Myocyte (in vitro differentiated cells): ENCODE measurements at regions not wholly inside any gene's neighbourhood (a gene's known extent, or its start where the extent isn't known, plus 50 kb on each side); places are given as distances from the start of the nearest gene placed in this dataset.
"Not testable (repeated sequence)": the region's sequence is repeated elsewhere in the genome, so short reads cannot be mapped to it uniquely, and the experiment has no call there.

Experiments used
- DNase-seq: peaks from one replicate; pipeline ENCODE4 v3.0.0-alpha.2; 2012; ENCODE audit warnings: low read depth

DNA sequence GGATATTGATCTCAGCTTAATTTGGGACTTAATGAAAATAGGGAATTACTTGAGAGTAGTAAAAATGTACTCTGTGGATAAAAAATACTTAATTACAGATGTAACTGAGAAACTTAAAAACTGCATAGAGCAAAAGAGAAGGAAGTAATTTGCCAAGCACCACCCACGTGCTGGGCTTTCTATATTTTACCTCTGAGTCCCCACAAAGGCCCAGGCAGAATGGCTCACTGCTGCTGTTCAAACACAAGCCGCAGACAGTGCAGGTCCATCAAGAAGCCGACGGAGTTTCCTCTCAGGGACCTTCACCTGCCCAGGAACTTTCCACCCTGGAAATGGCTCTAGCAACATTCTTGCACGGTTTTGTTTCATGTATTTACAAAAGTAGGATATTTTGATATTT, 77.2 kb upstream of the TRPM1 start:
- no peak for DNase-seq

- DNase-seq, result no peak
Measured at GRCh38 chr15:31179693-31180092, 78.2 kb upstream of the TRPM1 start.

DNA sequence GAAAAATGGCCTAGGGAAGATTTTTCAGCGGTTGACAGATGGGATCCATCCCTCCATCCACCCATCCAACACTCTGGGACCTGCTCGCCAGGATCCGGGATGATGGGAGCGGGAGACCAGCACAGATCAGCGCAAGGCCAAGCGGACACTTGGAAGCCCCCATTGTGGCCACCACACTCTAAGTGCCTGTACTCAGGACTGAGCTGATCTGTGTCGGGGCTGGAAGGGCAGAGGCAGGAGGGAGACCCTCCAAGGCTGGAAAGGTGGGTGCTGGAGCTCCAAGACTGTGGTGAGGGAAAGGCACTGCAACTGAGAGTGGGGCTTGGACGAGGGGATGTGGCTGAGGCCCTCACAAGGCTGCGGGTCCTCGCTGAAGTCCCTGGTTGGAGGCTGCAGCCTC, 91.8 kb upstream of the TRPM1 start:
- DNase-seq, result no peak

- DNase-seq, result no peak
Measured at GRCh38 chr15:31195871-31196270, 94.3 kb upstream of the TRPM1 start.

DNA sequence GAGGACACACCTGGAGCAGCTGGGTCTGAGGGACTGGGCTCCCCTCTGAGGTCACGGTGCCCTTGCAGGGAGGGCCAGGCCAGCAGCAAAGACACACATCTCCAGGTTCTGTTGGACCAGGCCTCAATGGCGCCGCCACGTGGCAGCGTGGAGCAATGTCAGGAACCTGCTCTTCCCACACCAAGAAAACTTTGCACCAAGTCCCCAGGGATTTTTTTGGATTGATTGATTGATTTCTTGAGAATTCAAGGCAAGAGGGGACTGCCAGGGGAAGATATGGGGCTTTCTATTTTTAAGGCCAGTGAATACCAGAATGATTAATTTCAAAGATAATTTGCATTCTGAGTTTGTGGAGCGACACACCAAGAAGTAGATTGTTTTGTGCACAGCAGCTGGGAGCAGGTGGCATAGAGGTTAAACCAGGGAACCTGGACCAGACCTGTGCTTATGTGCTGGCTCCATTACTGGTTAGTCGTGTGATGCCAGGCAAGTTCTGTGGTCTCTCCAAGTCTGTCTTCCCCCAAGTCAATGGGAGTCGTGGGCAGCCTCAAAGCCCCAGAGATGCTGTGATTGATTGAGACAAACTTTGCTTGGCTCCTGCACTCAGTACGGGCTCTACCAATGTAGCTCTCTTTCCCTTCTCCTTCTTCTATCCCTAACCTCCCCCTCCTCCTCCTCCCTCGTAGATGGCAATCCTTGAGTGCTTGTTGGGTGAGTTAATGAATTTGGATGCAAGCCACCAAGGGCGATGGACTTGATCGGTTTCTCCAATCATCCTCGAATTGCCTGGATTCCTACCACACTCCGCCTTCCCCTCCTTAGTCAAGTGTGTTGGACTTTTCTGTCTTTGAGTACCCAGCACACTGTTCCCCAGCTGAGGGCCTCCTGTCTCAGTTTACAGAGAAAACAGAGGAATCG, 96.2 kb upstream of the TRPM1 start:
- peak; percentile 21 for DNase-seq

GRCh38 chr15:31200735-31201151, 99.2 kb upstream of the TRPM1 start:
- peak; percentile 59 for DNase-seq

DNA sequence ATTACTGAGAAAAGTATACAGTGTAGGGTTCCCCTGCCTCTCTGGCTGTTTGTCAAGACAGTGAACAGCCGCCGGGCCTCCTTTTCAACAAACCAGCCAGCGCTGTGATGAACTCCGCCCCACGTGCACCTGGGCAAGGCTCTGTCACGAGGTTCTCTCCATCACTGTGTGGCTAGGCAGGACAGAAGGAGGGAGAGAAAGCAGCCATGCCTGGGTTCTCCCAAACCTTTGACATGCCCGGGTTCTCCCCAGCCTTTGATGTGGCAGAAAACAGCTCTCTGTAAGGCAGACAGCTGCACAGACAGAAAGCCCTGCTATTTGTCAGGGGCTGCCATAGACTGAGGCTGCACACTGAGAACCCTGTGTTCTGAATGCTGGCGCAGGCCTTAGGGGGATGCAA, 101.4 kb upstream of the TRPM1 start:
- DNase-seq, result no peak

GRCh38 chr15:31203999-31204398, 102.5 kb upstream of the TRPM1 start:
- DNase-seq, result no peak

DNA sequence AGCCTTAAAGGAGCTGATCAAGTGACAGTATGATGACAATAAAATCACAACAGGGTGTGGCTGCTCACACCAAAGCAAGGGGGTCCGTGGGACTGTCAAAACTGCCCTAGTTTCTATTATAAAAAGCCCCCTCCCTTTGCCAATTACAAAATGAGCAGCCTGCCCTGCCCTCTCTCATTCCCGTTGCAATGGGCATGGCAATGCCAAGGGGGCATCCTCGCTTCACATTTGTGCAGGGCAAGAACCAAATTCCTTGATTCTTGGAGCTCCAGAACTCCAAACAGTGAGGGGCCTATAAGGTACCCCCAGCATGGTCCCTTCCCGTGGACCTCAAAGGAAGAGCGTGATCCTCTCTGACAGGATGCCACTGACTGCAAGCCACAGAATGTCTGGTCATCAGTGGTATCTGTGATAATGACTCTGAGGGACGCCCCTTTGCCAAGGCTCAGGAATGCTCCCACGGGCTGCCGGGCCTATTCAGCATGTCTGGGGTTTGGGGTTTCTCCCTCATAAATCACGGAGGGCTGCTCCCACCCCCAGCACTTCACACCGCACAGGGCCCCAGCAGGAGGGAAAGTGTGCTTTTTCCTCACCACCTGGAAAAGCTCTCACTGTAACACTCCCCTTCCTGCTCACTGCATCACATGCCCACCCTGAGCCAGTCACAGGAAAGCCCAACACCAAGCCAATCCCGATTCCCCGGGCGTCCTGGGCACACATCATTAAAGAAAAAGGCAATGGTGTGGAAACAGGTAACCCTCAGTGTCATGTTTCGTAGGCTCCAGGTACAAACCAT, 105.1 kb upstream of the TRPM1 start:
- no peak for DNase-seq

DNA sequence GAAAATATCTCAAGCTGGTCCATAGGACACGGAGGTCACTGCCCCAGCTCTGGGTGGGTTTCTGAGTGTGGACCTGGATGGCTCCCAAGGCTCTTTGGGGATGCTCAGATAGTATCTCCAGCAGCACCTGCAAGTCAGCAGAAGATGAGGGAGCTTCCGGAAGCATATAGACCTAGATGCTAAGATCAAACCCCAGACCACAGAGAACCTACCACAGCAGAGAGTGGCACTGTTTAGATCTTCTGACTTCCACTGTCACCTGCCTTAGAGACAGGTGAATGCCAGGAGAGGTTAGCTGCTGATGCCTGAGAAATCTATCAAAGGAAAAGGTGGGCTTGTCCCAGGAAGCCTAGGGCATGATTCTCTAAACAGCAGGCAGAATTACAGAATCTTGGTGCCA, 105.7 kb upstream of the TRPM1 start:
- no peak for DNase-seq

GRCh38 chr15:31207861-31208260, 106.3 kb upstream of the TRPM1 start:
- not testable (repeated sequence) for DNase-seq

- no peak for DNase-seq
Measured at GRCh38 chr15:31208817-31209216, 107.3 kb upstream of the TRPM1 start.

GRCh38 chr15:31211353-31211752, 109.8 kb upstream of the TRPM1 start:
- no peak for DNase-seq

GRCh38 chr15:31212326-31213080, 111.0 kb upstream of the TRPM1 start:
- no peak for DNase-seq

DNA sequence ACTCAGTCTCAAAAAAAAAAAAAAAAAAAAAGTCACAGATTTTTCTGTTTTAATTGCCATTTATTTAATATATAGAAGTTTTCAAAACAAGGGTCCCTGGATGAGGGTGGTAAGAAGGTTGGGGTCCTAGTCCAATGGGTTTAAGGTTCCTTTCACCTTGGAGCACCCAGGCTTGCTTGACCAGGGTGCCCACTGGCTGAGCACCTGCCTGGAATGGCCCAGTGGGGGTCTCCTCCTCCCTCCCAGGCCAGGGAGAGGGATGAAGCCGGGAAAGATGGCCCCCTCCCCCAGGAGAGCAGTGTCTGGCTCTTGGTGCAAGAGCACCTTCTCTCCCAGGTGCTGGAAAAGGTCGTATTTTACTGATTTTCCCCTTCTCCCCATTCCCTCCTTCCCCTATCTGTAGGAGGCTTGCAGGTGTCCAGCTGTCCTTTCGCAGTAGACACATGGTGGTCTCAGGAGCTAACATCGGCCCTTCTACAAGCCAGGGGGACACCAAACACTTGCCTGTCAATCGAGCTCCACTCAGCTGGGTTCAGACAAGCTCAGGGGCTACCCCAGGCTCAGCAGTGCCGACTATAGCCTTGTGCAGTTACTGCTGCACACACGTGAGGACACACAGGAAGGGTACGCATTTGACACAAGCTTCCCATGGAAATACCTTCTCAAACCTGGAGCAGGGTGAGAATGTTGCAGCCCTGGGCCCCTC, 112.3 kb upstream of the KLF13 start:
- no peak for DNase-seq

DNA sequence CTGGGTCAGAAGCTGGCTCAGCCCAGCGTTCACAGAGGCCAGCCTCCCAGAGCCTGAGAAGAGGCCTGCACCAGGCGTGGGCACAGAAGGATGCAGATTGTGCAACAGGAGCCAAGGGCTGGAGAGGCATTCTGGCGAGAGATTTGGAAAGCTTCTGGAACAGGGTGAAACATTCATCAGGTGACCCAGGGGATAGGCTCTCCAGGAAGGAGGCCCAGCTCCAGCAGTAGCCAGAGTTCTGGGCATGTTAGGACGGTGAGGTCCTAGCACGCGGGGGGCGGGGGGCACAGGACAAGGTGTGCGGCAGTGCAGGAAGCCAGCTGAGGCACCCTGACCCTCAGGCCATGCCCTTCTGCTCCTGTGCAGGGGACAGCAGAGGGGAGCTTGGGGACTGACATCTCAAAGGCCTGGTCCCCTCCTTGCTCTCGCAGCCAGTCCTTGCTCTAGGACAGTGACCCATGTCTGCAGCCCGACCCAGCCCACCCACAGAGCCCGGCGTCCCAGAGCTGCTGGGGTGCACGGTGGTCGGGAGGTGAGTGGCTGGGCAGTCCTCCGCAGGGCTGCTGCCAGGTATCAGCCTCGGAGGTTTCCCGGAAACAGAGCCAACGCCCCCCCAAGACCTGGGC, 111.7 kb upstream of the KLF13 start:
- DNase-seq, result no peak

DNA sequence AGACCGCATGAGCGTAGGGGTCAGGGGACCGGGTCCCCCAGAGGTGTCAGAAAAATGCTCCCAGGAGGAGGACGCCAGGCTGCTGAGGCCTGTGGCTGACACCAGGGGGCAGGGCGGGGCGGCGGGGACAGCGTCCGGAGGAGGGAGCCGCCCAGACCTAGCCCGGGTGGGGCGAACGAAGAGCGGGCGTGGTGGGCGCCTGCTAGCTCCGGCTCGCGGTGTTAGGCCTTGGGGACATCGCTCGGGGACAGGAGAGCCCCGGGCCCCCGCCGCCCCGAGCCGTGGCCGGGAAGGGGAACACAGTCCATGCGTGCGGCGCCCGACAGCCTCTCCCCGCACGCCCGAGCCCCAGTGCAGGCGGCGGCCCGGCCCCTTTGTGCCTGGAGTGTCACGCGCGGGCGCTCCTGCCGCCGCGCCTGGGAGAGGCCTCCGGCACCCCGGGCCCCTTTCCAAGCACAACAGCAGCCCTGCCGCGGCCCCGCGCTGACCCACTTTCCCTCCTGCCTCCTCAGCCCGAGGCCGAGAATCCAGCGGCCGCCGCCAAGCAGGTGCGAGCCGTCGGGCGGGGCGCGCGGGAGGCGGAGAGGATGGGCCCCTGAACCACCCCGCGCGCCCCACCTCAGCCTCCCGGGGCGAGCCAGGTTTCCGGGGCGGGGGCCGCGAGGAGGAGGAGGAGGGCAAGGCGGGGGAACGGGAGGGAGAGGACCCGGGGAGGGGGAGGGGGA, 111.0 kb upstream of the KLF13 start:
- DNase-seq, result peak; percentile 62

DNA sequence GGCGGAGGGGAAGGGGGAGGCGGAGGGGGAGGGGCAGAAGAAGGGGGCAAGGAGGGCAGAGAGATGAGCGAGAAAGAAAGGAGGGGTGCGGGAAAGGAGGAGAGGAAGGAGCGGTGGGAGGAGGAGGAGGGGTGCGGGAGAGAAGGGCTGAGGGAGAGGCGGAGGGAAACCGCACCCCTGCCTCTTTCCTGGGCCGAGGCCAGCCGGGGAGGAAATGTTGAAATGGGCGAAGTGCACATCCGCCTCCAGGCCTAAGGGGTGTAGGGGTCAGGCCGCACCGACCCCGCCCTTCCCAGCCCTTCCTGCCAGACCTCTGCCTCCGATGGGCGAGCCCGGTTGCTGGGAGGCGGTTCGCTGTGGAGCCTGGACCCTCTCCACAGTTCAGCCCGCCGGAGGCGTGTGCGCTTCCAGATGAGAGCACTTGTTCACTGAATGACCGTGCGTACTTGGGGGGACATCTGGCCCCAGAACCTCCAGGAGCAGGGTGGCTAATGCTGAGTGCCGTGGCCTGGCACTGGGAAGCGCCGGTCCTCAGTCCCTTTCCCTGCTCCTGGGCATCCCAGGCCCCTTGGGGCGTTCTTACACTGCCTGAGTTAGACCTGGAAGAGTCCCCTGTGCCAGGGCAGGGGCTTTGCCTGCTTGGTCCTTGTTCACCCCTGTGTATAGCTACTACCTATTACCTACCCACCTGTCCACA, 110.3 kb upstream of the KLF13 start:
- peak; percentile 24 for DNase-seq

- DNase-seq, result no peak
Measured at GRCh38 chr15:31217067-31217466, 109.6 kb upstream of the KLF13 start.
